Upper lobe of left lung (tissue), 6 donors: ENCODE measurements at regions not wholly inside any gene's neighbourhood (a gene's known extent, or its start where the extent isn't known, plus 50 kb on each side); places are given as distances from the start of the nearest gene placed in this dataset.

Experiments used
- ATAC-seq, 2 donors: fragments of 200-7000 bp; cut with Tn5 transposase; one replicate each; pipeline ENCODE4 v1.9.1; 2022; ENCODE audit warnings: mild to moderate bottlenecking in 2 of 2, moderate library complexity in 2 of 2; ENCODE audit not compliant: low FRiP score in 2 of 2
- DNase-seq, 2 donors: peaks; one replicate each; pipeline ENCODE4 v3.0.0-alpha.2; 2019 to 2020
- H3K27ac ChIP-seq, 4 donors: fragments of 200-600 bp; sonication (generic); one replicate each; pipeline ENCODE4 v1.5.1; 2016 to 2019
- H3K27me3 ChIP-seq, 4 donors: fragments of 200-600 bp; sonication (generic); one replicate each; pipeline ENCODE4 v1.5.1; 2017 to 2019
- H3K36me3 ChIP-seq, 4 donors: fragments of 200-600 bp; sonication (generic); one replicate each; pipeline ENCODE4 v1.5.1; 2016 to 2019
- H3K4me1 ChIP-seq, 4 donors: fragments of 200-600 bp; sonication (generic); one replicate each; pipeline ENCODE4 v1.5.1; 2018 to 2019
- H3K4me3 ChIP-seq, 4 donors: fragments of 200-600 bp; sonication (generic); one replicate each; pipeline ENCODE4 v1.5.1; 2017 to 2019; ENCODE audit warnings: mild to moderate bottlenecking in 2 of 4, moderate library complexity in 1 of 4
- H3K9me3 ChIP-seq, 4 donors: fragments of 200-600 bp; sonication (generic); one replicate each; pipeline ENCODE4 v1.5.1; 2018 to 2019
- EP300 ChIP-seq, 4 donors: sonication (generic); formaldehyde crosslinking; IDR thresholded peaks; one replicate each; pipeline ENCODE4 v1.5.1; 2017; ENCODE audit warnings: antibody characterized with exemption in 4 of 4, control low read depth in 2 of 4
- POLR2A ChIP-seq, 4 donors: fragments of 450-650 bp; IDR thresholded peaks; one replicate each; pipeline ENCODE4 v1.5.1; 2016 to 2017; ENCODE audit warnings: antibody characterized with exemption in 4 of 4, mild to moderate bottlenecking in 2 of 4
- POLR2AphosphoS5 ChIP-seq, 2 donors: sonication (generic); formaldehyde crosslinking; IDR thresholded peaks; one replicate each; pipeline ENCODE4 v1.5.1; 2017; ENCODE audit warnings: antibody characterized with exemption in 2 of 2
- WGBS, 2 donors: methylation state at CpG; one replicate each; pipeline ENCODE4 v1.1.5; 2017 to 2018; 5-methylcytosine and 5-hydroxymethylcytosine counted together
- TF ChIP-seq, protein P1 (sequence below), 6 experiments: fragments of 450-650 bp in 4 of 6; fragments of 200-600 bp in 2 of 6; sonication (generic) in 2 of 6; IDR thresholded peaks; one replicate each; pipeline ENCODE4 v1.5.1; 2016 to 2019; ENCODE audit warnings: antibody characterized with exemption in 6 of 6
- donor health status: DM: no; HTN: no; CAD: no; lungs with moderate emphysema.
- donor health status: DM: no; HTN: yes; CAD: no; lungs with severe emphysema.

DNA sequence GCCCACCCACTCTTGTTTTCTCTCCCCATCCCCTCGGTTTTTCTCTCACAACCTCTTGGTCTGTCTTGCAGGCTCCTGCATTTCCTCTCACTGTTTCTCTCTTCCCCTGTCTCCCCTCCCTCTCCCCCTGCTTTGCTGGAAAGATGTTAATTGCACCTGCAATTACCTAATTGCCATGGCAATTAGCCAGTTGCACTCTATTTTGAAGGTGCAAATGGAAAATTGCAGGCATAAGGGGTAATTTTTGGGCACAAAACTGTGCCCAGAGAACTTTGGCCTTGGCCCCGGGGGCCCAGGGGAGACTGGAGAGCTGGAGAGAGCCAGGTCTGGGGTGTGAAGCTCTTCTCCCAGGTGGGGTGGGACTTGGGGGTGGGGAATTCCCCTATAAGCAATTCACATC, 164.5 kb upstream of the TLE3 start:
- no peak for TF ChIP-seq POLR2AphosphoS5 (IDR thresholded peaks at IDR 0.05)
- TF ChIP-seq, protein P1, sequence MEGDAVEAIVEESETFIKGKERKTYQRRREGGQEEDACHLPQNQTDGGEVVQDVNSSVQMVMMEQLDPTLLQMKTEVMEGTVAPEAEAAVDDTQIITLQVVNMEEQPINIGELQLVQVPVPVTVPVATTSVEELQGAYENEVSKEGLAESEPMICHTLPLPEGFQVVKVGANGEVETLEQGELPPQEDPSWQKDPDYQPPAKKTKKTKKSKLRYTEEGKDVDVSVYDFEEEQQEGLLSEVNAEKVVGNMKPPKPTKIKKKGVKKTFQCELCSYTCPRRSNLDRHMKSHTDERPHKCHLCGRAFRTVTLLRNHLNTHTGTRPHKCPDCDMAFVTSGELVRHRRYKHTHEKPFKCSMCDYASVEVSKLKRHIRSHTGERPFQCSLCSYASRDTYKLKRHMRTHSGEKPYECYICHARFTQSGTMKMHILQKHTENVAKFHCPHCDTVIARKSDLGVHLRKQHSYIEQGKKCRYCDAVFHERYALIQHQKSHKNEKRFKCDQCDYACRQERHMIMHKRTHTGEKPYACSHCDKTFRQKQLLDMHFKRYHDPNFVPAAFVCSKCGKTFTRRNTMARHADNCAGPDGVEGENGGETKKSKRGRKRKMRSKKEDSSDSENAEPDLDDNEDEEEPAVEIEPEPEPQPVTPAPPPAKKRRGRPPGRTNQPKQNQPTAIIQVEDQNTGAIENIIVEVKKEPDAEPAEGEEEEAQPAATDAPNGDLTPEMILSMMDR (IDR thresholded peaks at IDR 0.05) = no peak
- no peak for TF ChIP-seq POLR2A (IDR thresholded peaks at IDR 0.05)
- no peak for TF ChIP-seq EP300 (IDR thresholded peaks at IDR 0.05)
- Histone ChIP-seq H3K4me3 (no peak overlapping the region), H3K36me3 (no peaks in the 10 kb centered on the region), H3K27ac (no peak overlapping the region), H3K4me1 (peaks cover 21 to 57% (median 42%) of the 10 kb centered on the region in 4 donors), H3K27me3 (no peaks in the 10 kb centered on the region), H3K9me3 (no peaks in the 10 kb centered on the region)
- DNase-seq (no peak), ATAC-seq (no peak)
- 79 to 89% methylated on average over 2 of the region's 2 CpGs for WGBS, 2 donors

GRCh38 chr15:70261083-70261482, 163.4 kb upstream of the TLE3 start:
- no peak overlapping the region for H3K4me3 ChIP-seq
- no peaks in the 10 kb centered on the region for H3K9me3 ChIP-seq
- no peak overlapping the region for H3K27ac ChIP-seq
- no peaks in the 10 kb centered on the region for H3K27me3 ChIP-seq
- 85 to 97% methylated on average over 4 of the region's 4 CpGs for WGBS, 2 donors
- TF ChIP-seq POLR2AphosphoS5 (IDR thresholded peaks at IDR 0.05) (no peak), POLR2A (IDR thresholded peaks at IDR 0.05) (no peak), EP300 (IDR thresholded peaks at IDR 0.05) (no peak)
- TF ChIP-seq, protein P1 (IDR thresholded peaks at IDR 0.05) = no peak
- H3K4me1 ChIP-seq = peaks cover 10 to 49% (median 32%) of the 10 kb centered on the region in 4 donors
- no peaks in the 10 kb centered on the region for H3K36me3 ChIP-seq
- DNase-seq (no peak), ATAC-seq (no peak)

- Histone ChIP-seq H3K4me1 (peaks cover 7 to 45% (median 28%) of the 10 kb centered on the region in 4 donors), H3K27ac (no peak overlapping the region), H3K4me3 (no peak overlapping the region), H3K9me3 (no peaks in the 10 kb centered on the region), H3K27me3 (no peaks in the 10 kb centered on the region), H3K36me3 (no peaks in the 10 kb centered on the region)
- ATAC-seq (no peak), DNase-seq (no peak)
- 93 to 94% methylated on average over 7 of the region's 7 CpGs for WGBS, 2 donors
- TF ChIP-seq POLR2A (IDR thresholded peaks at IDR 0.05) = no peak
- no peak for TF ChIP-seq EP300 (IDR thresholded peaks at IDR 0.05)
- TF ChIP-seq, protein P1 (IDR thresholded peaks at IDR 0.05) = no peak
- TF ChIP-seq POLR2AphosphoS5 (IDR thresholded peaks at IDR 0.05) = no peak
Observed at GRCh38 chr15:70260580-70260979, 162.9 kb upstream of the TLE3 start.

DNA sequence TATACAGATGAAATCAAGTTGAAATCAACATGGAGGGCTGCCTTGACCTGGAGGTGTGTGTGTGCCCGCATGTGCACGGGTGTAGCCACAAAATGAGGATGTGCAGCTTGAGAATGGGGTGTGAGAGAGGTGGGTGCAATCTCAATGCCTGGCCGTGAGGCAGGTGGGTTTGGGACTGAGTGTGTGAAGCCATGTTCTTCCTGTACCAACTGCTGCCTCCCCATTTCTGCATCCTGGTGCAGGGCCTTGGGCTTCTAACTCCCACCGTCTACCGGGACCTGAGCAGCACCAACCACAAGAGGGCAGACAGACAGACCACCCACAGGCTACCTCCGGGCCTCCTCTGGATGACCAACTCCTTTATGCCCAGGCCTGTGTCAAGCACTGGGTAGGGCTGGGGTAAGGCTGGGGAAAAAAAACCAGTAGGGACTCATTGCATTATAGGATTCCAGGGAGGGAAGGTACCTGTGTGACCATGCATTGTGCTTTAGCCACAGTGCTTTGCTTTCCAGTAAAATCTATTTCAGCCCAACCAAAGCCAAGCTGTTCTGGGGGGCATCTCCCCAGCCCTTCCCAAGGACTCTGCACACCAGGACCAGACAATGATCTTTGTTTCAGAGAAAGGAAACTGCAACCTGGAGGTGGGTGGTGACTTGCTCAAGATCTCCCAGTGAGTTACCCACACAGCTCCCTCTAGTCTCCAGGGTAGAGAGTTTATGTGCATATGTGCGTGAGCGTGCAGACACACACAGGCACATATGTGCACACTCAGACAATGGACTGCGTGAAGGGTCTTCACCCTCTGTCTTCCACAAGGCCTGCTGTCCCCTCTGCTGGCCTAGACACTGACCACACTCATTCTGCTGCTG, 162.2 kb upstream of the TLE3 start:
- ATAC-seq (no peak), DNase-seq (no peak)
- no peak for TF ChIP-seq EP300 (IDR thresholded peaks at IDR 0.05)
- TF ChIP-seq, protein P1 (IDR thresholded peaks at IDR 0.05) = no peak
- TF ChIP-seq POLR2A (IDR thresholded peaks at IDR 0.05) = no peak
- TF ChIP-seq POLR2AphosphoS5 (IDR thresholded peaks at IDR 0.05) = no peak
- no peaks in the 10 kb centered on the region for H3K36me3 ChIP-seq
- H3K4me1 ChIP-seq = peaks cover 7 to 39% (median 26%) of the 10 kb centered on the region in 4 donors
- H3K27me3 ChIP-seq = no peaks in the 10 kb centered on the region
- H3K27ac ChIP-seq = peak overlapping the region in 1 of 4 donors; percentile 52
- 73 to 90% methylated on average over 6 to 9 of the region's 9 CpGs for WGBS, 2 donors
- no peaks in the 10 kb centered on the region for H3K9me3 ChIP-seq
- H3K4me3 ChIP-seq = no peak overlapping the region
